ENCODE measurements at regions not wholly inside any gene's neighbourhood (a gene's known extent, or its start where the extent isn't known, plus 50 kb on each side); places are given as distances from the start of the nearest gene placed in this dataset.

- no peaks in the 10 kb centered on the region for H3K36me3 ChIP-seq (ENCODE audit: control insufficient read depth in 4 of 4, insufficient read depth in 4 of 4, low read length in 4 of 4)
- DNase-seq (no peak), ATAC-seq (ENCODE audit: insufficient read depth, low FRiP score) (no peak)
- 15 to 43% methylated on average over 6 of the region's 6 CpGs for WGBS, 2 donors
- H3K4me1 ChIP-seq (ENCODE audit: control insufficient read depth in 5 of 5, insufficient read depth in 5 of 5, low read length in 5 of 5) = peaks cover 0 to 17% (median 4%) of the 10 kb centered on the region in 5 donors
- no peak overlapping the region for H3K9ac ChIP-seq (ENCODE audit: insufficient read depth in 1 of 2, low read length in 2 of 2)
- no peak overlapping the region for H3K27ac ChIP-seq (ENCODE audit: low read depth in 1 of 2, low read length in 1 of 2)
- TF ChIP-seq CTCF (IDR thresholded peaks at IDR 0.05; ENCODE audit: control extremely low read depth, extremely low read depth) = no peak
- H3K9me3 ChIP-seq (ENCODE audit: control insufficient read depth in 4 of 4, insufficient read depth in 3 of 4, low read length in 3 of 4) = no peaks in the 10 kb centered on the region
- H3K27me3 ChIP-seq (ENCODE audit: control insufficient read depth in 3 of 3, insufficient read depth in 3 of 3, low read length in 2 of 3) = peaks cover 0 to 3% (median 0%) of the 10 kb centered on the region in 3 donors
- no peak overlapping the region for H3K4me3 ChIP-seq
Observed at GRCh38 chr4:37754410-37755185, 68.4 kb upstream of the RELL1 start.

DNA sequence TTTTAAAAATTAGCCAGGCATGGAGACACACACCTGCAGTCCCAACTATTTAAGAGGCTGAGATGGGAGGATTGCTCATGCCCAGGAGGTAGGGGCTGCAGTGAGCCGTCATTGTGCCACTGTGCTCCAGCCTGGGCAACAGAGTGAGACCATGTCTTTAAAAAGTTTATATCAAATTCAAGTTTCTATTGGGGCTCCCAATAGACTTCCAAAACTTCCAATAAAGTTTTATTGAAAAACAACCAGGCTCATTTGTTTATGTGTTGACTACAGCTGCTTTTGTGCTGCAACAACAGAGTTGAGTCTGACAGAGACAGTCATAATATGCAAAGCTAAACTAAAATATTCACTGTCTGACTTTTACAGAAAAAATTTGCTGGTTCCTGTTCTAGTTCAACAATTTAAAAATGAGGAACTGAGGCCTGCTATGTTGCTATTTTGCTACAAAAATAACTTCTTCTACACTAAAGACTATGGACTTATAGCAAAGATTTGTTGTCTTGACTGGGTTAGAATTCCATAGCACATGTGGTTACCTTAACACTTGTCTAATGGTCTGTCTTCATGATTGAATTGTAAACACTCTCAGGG is 63.3 kb upstream of the RELL1 start:
- no peak overlapping the region for H3K9ac ChIP-seq (ENCODE audit: insufficient read depth in 1 of 2, low read length in 2 of 2)
- ATAC-seq (ENCODE audit: insufficient read depth, low FRiP score) = no peak
- 83 to 93% methylated on average over 1 of the region's 1 CpG for WGBS, 2 donors
- peaks cover 0 to 8% (median 0%) of the 10 kb centered on the region in 5 donors for H3K4me1 ChIP-seq (ENCODE audit: control insufficient read depth in 5 of 5, insufficient read depth in 5 of 5, low read length in 5 of 5)
- peaks cover 0 to 3% (median 0%) of the 10 kb centered on the region in 3 donors for H3K27me3 ChIP-seq (ENCODE audit: control insufficient read depth in 3 of 3, insufficient read depth in 3 of 3, low read length in 2 of 3)
- H3K36me3 ChIP-seq (ENCODE audit: control insufficient read depth in 4 of 4, insufficient read depth in 4 of 4, low read length in 4 of 4) = no peaks in the 10 kb centered on the region
- no peaks in the 10 kb centered on the region for H3K9me3 ChIP-seq (ENCODE audit: control insufficient read depth in 4 of 4, insufficient read depth in 3 of 4, low read length in 3 of 4)
- DNase-seq = no peak
- H3K27ac ChIP-seq (ENCODE audit: low read depth in 1 of 2, low read length in 1 of 2) = no peak overlapping the region
- no peak for TF ChIP-seq CTCF (IDR thresholded peaks at IDR 0.05; ENCODE audit: control extremely low read depth, extremely low read depth)
- no peak overlapping the region for H3K4me3 ChIP-seq

- Histone ChIP-seq H3K4me3 (no peak overlapping the region), H3K27me3 (ENCODE audit: control insufficient read depth in 3 of 3, insufficient read depth in 3 of 3, low read length in 2 of 3) (peaks cover 0 to 3% (median 0%) of the 10 kb centered on the region in 3 donors), H3K27ac (ENCODE audit: low read depth in 1 of 2, low read length in 1 of 2) (no peak overlapping the region), H3K9ac (ENCODE audit: insufficient read depth in 1 of 2, low read length in 2 of 2) (no peak overlapping the region), H3K36me3 (ENCODE audit: control insufficient read depth in 4 of 4, insufficient read depth in 4 of 4, low read length in 4 of 4) (no peaks in the 10 kb centered on the region), H3K9me3 (ENCODE audit: control insufficient read depth in 4 of 4, insufficient read depth in 3 of 4, low read length in 3 of 4) (no peaks in the 10 kb centered on the region), H3K4me1 (ENCODE audit: control insufficient read depth in 5 of 5, insufficient read depth in 5 of 5, low read length in 5 of 5) (peaks cover 0 to 8% (median 0%) of the 10 kb centered on the region in 5 donors)
- TF ChIP-seq CTCF (IDR thresholded peaks at IDR 0.05; ENCODE audit: control extremely low read depth, extremely low read depth) = no peak
- DNase-seq (peak in 2 of 3 donors; percentile 58 to 68), ATAC-seq (ENCODE audit: insufficient read depth, low FRiP score) (no peak)
- WGBS, 2 donors = 35 to 50% methylated on average over 2 of the region's 2 CpGs
Observed at GRCh38 chr4:37748485-37748884, 62.3 kb upstream of the RELL1 start.

Data from lung (tissue), 11 donors.